ENCODE measurements at regions not wholly inside any gene's neighbourhood (a gene's known extent, or its start where the extent isn't known, plus 50 kb on each side); places are given as distances from the start of the nearest gene placed in this dataset.

GRCh38 chr4:14701389-14701788, 300.9 kb upstream of the CPEB2 start:
- TF ChIP-seq POLR2A (IDR thresholded peaks at IDR 0.05) = no peak
- no peak for TF ChIP-seq POLR2AphosphoS5 (IDR thresholded peaks at IDR 0.05)

All from spleen (tissue), 3 donors.